IMR-90 (cell line): ENCODE measurements at regions not wholly inside any gene's neighbourhood (a gene's known extent, or its start where the extent isn't known, plus 50 kb on each side); places are given as distances from the start of the nearest gene placed in this dataset.

Experiments
- ATAC-seq: fragments of 200-7000 bp; cut with Tn5 transposase; 2 replicates; pipeline ENCODE4 v1.9.1; 2020; ENCODE audit warnings: low read depth, mild to moderate bottlenecking, moderate library complexity
- BruUV-seq: library from RNA; stranded (reverse); fragments of 400-500 nt; replicated peaks from 2 replicates; lab custom pipeline; 2021; lab: Mats Ljungman, UMichigan
- CTCF ChIA-PET: fragments of 300-600 bp; formaldehyde crosslinking; extraction: SDS; loops from one replicate; lab custom pipeline; 2021; ENCODE audit warnings: antibody characterized with exemption; lab: Yijun Ruan, JAX
- POLR2A ChIA-PET: fragments of 300-600 bp; sonication (Branson Sonifier 250); formaldehyde crosslinking; loops from one replicate; lab custom pipeline; 2022; ENCODE audit warnings: antibody characterized with exemption; ENCODE audit not compliant: unreplicated experiment; lab: Charles Lee
- DNase-seq: peaks from one replicate; pipeline ENCODE4 v3.0.0; 2013
- H2AFZ ChIP-seq: replicated peaks from 2 replicates; pipeline ENCODE3; 2013; ENCODE audit warnings: low read length, mild to moderate bottlenecking; ENCODE audit not compliant: poor library complexity
- H2AK5ac ChIP-seq: 2 replicates; pipeline ENCODE4 v1.6.1; 2013; ENCODE audit warnings: low read depth, low read length, inconsistent platforms
- H2AK9ac ChIP-seq: replicated peaks from 2 replicates; pipeline ENCODE3; 2013; ENCODE audit warnings: mild to moderate bottlenecking, low read depth, low read length, moderate library complexity; ENCODE audit not compliant: poor library complexity
- H2BK120ac ChIP-seq: 2 replicates; pipeline ENCODE4 v1.6.1; 2013; ENCODE audit warnings: low read depth, low read length, inconsistent platforms
- H2BK15ac ChIP-seq: 3 replicates; pipeline ENCODE4 v1.6.1; 2013; ENCODE audit warnings: low read depth, low read length, inconsistent platforms
- H2BK20ac ChIP-seq: 2 replicates; pipeline ENCODE4 v1.6.1; 2013; ENCODE audit warnings: low read depth, mild to moderate bottlenecking, inconsistent platforms, low read length, moderate library complexity
- H2BK5ac ChIP-seq: 2 replicates; pipeline ENCODE4 v1.6.1; 2013; ENCODE audit warnings: mild to moderate bottlenecking, low read depth, low read length, inconsistent platforms; ENCODE audit not compliant: poor library complexity, severe bottlenecking
- H3K14ac ChIP-seq: replicated peaks from 2 replicates; pipeline ENCODE4 v1.6.1; 2013; ENCODE audit warnings: low read depth, low read length, inconsistent platforms
- H3K18ac ChIP-seq: 2 replicates; pipeline ENCODE4 v1.6.1; 2013; ENCODE audit warnings: low read depth, low read length, control low read depth
- H3K23ac ChIP-seq: 2 replicates; pipeline ENCODE4 v1.6.1; 2013; ENCODE audit warnings: low read depth, low read length, inconsistent platforms
- H3K27ac ChIP-seq: 2 replicates; pipeline ENCODE4 v1.5.1; 2013; ENCODE audit warnings: mild to moderate bottlenecking, control low read depth, low read length; ENCODE audit not compliant: insufficient read depth
- H3K27me3 ChIP-seq: 2 replicates; pipeline ENCODE4 v1.6.1; 2013; ENCODE audit warnings: low read length; ENCODE audit not compliant: control insufficient read depth, insufficient read depth
- H3K36me3 ChIP-seq: 2 replicates; pipeline ENCODE4 v1.6.1; 2013; ENCODE audit warnings: low read length, mixed read lengths; ENCODE audit not compliant: control insufficient read depth, insufficient read depth
- H3K4ac ChIP-seq: 2 replicates; pipeline ENCODE4 v1.6.1; 2013; ENCODE audit warnings: low read depth, low read length, inconsistent platforms
- H3K4me1 ChIP-seq: 2 replicates; pipeline ENCODE4 v1.6.1; 2013; ENCODE audit warnings: low read length, mixed read lengths; ENCODE audit not compliant: control insufficient read depth, insufficient read depth
- H3K4me2 ChIP-seq: 2 replicates; pipeline ENCODE4 v1.6.1; 2013; ENCODE audit warnings: low read depth, mild to moderate bottlenecking, control low read depth, low read length, moderate library complexity
- H3K4me3 ChIP-seq: 2 replicates; pipeline ENCODE4 v1.5.1; 2013; ENCODE audit warnings: low read depth, mild to moderate bottlenecking, control low read depth, low read length, moderate library complexity; ENCODE audit not compliant: insufficient read depth
- H3K56ac ChIP-seq: 2 replicates; pipeline ENCODE4 v1.6.1; 2013; ENCODE audit warnings: low read length, inconsistent platforms; ENCODE audit not compliant: insufficient read depth; ENCODE audit errors: extremely low read depth
- H3K79me1 ChIP-seq, 2 experiments: 2 replicates each; pipeline ENCODE4 v1.6.1; 2013; ENCODE audit warnings: low read length in 2 of 2, inconsistent platforms in 1 of 2, low read depth in 1 of 2
- H3K9ac ChIP-seq: 2 replicates; pipeline ENCODE4 v1.6.1; 2013; ENCODE audit warnings: low read depth, low read length, control low read depth
- H3K9me1 ChIP-seq: 2 replicates; pipeline ENCODE4 v1.6.1; 2013; ENCODE audit warnings: low read length, inconsistent platforms; ENCODE audit not compliant: insufficient read depth
- H3K9me3 ChIP-seq: 2 replicates; pipeline ENCODE4 v1.6.1; 2013; ENCODE audit warnings: low read length; ENCODE audit not compliant: control insufficient read depth, insufficient read depth
- H4K20me1 ChIP-seq: 2 replicates; pipeline ENCODE4 v1.6.1; 2013; ENCODE audit warnings: low read length, inconsistent platforms; ENCODE audit not compliant: insufficient read depth
- H4K5ac ChIP-seq: 2 replicates; pipeline ENCODE4 v1.6.1; 2013; ENCODE audit warnings: mild to moderate bottlenecking, low read depth, low read length, control low read depth
- H4K8ac ChIP-seq, 2 experiments: 2 replicates each; pipeline ENCODE4 v1.6.1; 2013; ENCODE audit warnings: low read depth in 2 of 2, low read length in 2 of 2, control low read depth in 1 of 2, inconsistent platforms in 1 of 2
- H4K91ac ChIP-seq: 2 replicates; pipeline ENCODE4 v1.6.1; 2013; ENCODE audit warnings: low read depth, low read length, inconsistent platforms; ENCODE audit not compliant: insufficient read depth
- CHD1 ChIP-seq: IDR thresholded peaks from 2 replicates; pipeline ENCODE4 v1.6.1; 2012; ENCODE audit warnings: low read depth, low read length, improper control_type of control experiment
- FOS ChIP-seq: fragments of 150-350 bp; IDR thresholded peaks from 2 replicates; pipeline ENCODE4 v1.6.1; 2016; ENCODE audit warnings: low read depth, low read length
- MAFK ChIP-seq: IDR thresholded peaks from 2 replicates; pipeline ENCODE4 v1.6.1; 2012; ENCODE audit warnings: low read depth, low read length, improper control_type of control experiment
- RAD21 ChIP-seq: IDR thresholded peaks from 2 replicates; pipeline ENCODE4 v1.6.1; 2012; ENCODE audit warnings: low read length, improper control_type of control experiment
- WGBS, 2 experiments: methylation state at CpG; one replicate each; pipeline versions ENCODE4 v1.1.5 to v1.1.7; 2013; ENCODE audit warnings: missing lambda C conversion rate in 2 of 2; ENCODE audit not compliant: insufficient read length in 1 of 2; ENCODE audit errors: extremely low coverage in 2 of 2; 5-methylcytosine and 5-hydroxymethylcytosine counted together
- dilution Hi-C: fragments of 300-500 bp; cut with HindIII; formaldehyde crosslinking; loops from one replicate; pipeline ENCODE4 v1.14.3; 2018; ENCODE audit warnings: low sequenced_read_pairs; ENCODE audit not compliant: unreplicated experiment
- in situ Hi-C: fragments of 300-500 bp; cut with MboI; formaldehyde crosslinking; loops from 3 replicates; pipeline ENCODE4 v1.14.3; 2019; ENCODE audit warnings: low sequenced_read_pairs, inconsistent platforms, mixed read lengths
- intact Hi-C: fragments of 100-400 bp; cut with micrococcal nuclease; formaldehyde crosslinking; loops from 2 replicates; pipeline ENCODE4 v1.10.0; 2022
- TF ChIP-seq, protein P1 (sequence below): conservative IDR thresholded peaks from 2 replicates; pipeline ENCODE4 v1.5.1; 2012; ENCODE audit warnings: mild to moderate bottlenecking, low read depth, low read length, improper control_type of control experiment

GRCh38 chr14:30292541-30292940 lies 266.4 kb upstream of the G2E3 start:
- no peak overlapping the region for H2BK120ac ChIP-seq
- no peaks in the 10 kb centered on the region for H3K36me3 ChIP-seq
- H3K56ac ChIP-seq: no peak overlapping the region
- no peak overlapping the region for H4K8ac ChIP-seq
- H3K18ac ChIP-seq: no peak overlapping the region
- peaks cover 2% of the 10 kb centered on the region for H3K27me3 ChIP-seq
- no peak overlapping the region for H2BK20ac ChIP-seq
- no peaks in the 10 kb centered on the region; the same call in 1 of the 2 replicates for H3K4me1 ChIP-seq
- H4K91ac ChIP-seq: no peak overlapping the region
- BruUV-seq: no TSS peak
- TF ChIP-seq CHD1 (no peak), FOS (no peak), RAD21 (no peak), MAFK (no peak)
- TF ChIP-seq, protein P1, sequence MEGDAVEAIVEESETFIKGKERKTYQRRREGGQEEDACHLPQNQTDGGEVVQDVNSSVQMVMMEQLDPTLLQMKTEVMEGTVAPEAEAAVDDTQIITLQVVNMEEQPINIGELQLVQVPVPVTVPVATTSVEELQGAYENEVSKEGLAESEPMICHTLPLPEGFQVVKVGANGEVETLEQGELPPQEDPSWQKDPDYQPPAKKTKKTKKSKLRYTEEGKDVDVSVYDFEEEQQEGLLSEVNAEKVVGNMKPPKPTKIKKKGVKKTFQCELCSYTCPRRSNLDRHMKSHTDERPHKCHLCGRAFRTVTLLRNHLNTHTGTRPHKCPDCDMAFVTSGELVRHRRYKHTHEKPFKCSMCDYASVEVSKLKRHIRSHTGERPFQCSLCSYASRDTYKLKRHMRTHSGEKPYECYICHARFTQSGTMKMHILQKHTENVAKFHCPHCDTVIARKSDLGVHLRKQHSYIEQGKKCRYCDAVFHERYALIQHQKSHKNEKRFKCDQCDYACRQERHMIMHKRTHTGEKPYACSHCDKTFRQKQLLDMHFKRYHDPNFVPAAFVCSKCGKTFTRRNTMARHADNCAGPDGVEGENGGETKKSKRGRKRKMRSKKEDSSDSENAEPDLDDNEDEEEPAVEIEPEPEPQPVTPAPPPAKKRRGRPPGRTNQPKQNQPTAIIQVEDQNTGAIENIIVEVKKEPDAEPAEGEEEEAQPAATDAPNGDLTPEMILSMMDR: no peak
- no peak overlapping the region for H3K4ac ChIP-seq
- no peak overlapping the region for H2AFZ ChIP-seq
- no peak overlapping the region for H3K4me2 ChIP-seq
- H4K5ac ChIP-seq: no peak overlapping the region
- H3K4me3 ChIP-seq: no peak overlapping the region
- no CpG with 5 or more reads among the region's 3 CpGs for WGBS, 2 experiments
- POLR2A ChIA-PET: no interaction called here
- no peak overlapping the region for H2BK5ac ChIP-seq
- DNase-seq: no peak
- CTCF ChIA-PET: interaction anchor here (1.6 to 1.7 kb wide), 2 partner anchors 9 to 22 kb away, joined by 4 to 7 read pairs; no protein-coding TSS in a partner anchor
- H3K9ac ChIP-seq: no peak overlapping the region
- no peak overlapping the region for H2AK5ac ChIP-seq
- no peak overlapping the region for H3K27ac ChIP-seq
- no peak overlapping the region for H3K23ac ChIP-seq
- no peak for ATAC-seq
- no peaks in the 10 kb centered on the region for H3K9me1 ChIP-seq
- no peaks in the 10 kb centered on the region for H3K79me1 ChIP-seq
- H3K14ac ChIP-seq: no peak overlapping the region
- in situ Hi-C loops: no loop called here
- H2BK15ac ChIP-seq: no peak overlapping the region
- intact Hi-C loops: no loop called here
- H3K9me3 ChIP-seq: no peaks in the 10 kb centered on the region
- H4K20me1 ChIP-seq: no peaks in the 10 kb centered on the region
- dilution Hi-C loops: no loop called here
- no peak overlapping the region for H2AK9ac ChIP-seq
